ENCODE measurements at regions not wholly inside any gene's neighbourhood (a gene's known extent, or its start where the extent isn't known, plus 50 kb on each side); places are given as distances from the start of the nearest gene placed in this dataset.

GRCh38 chr10:36479073-36479472 lies 646.3 kb upstream of the ANKRD30A start:
- Histone ChIP-seq H3K4me1 (ENCODE audit: control insufficient read depth in 2 of 2, insufficient read depth in 2 of 2, low read length in 2 of 2) (no peaks in the 10 kb centered on the region), H3K27ac (ENCODE audit: low read depth in 2 of 2, low read length in 2 of 2) (no peak overlapping the region), H3K4me3 (ENCODE audit: low read length in 2 of 2) (no peak overlapping the region), H3K9me3 (ENCODE audit: control insufficient read depth in 2 of 2, low read length in 2 of 2) (no peaks in the 10 kb centered on the region), H3K9ac (ENCODE audit: low read depth in 1 of 2, low read length in 2 of 2) (no peak overlapping the region), H3K36me3 (ENCODE audit: control insufficient read depth in 2 of 2, insufficient read depth in 2 of 2, low read length in 2 of 2) (no peaks in the 10 kb centered on the region), H3K27me3 (ENCODE audit: control insufficient read depth in 2 of 2, insufficient read depth in 2 of 2, low read length in 2 of 2) (no peaks in the 10 kb centered on the region)

GRCh38 chr10:36476399-36476798 lies 649.0 kb upstream of the ANKRD30A start:
- no peaks in the 10 kb centered on the region for H3K36me3 ChIP-seq (ENCODE audit: control insufficient read depth in 2 of 2, insufficient read depth in 2 of 2, low read length in 2 of 2)
- no peaks in the 10 kb centered on the region for H3K27me3 ChIP-seq (ENCODE audit: control insufficient read depth in 2 of 2, insufficient read depth in 2 of 2, low read length in 2 of 2)
- no peaks in the 10 kb centered on the region for H3K4me1 ChIP-seq (ENCODE audit: control insufficient read depth in 2 of 2, insufficient read depth in 2 of 2, low read length in 2 of 2)
- H3K9me3 ChIP-seq (ENCODE audit: control insufficient read depth in 2 of 2, low read length in 2 of 2): no peaks in the 10 kb centered on the region
- H3K4me3 ChIP-seq (ENCODE audit: low read length in 2 of 2): no peak overlapping the region
- no peak overlapping the region for H3K9ac ChIP-seq (ENCODE audit: low read depth in 1 of 2, low read length in 2 of 2)
- H3K27ac ChIP-seq (ENCODE audit: low read depth in 2 of 2, low read length in 2 of 2): no peak overlapping the region

GRCh38 chr10:36475746-36476145 lies 649.7 kb upstream of the ANKRD30A start:
- H3K36me3 ChIP-seq (ENCODE audit: control insufficient read depth in 2 of 2, insufficient read depth in 2 of 2, low read length in 2 of 2): no peaks in the 10 kb centered on the region

GRCh38 chr10:36474456-36474855 lies 650.9 kb upstream of the ANKRD30A start:
- Histone ChIP-seq H3K27me3 (ENCODE audit: control insufficient read depth in 2 of 2, insufficient read depth in 2 of 2, low read length in 2 of 2) (no peaks in the 10 kb centered on the region), H3K4me3 (ENCODE audit: low read length in 2 of 2) (no peak overlapping the region), H3K9me3 (ENCODE audit: control insufficient read depth in 2 of 2, low read length in 2 of 2) (no peaks in the 10 kb centered on the region), H3K27ac (ENCODE audit: low read depth in 2 of 2, low read length in 2 of 2) (no peak overlapping the region), H3K9ac (ENCODE audit: low read depth in 1 of 2, low read length in 2 of 2) (no peak overlapping the region), H3K36me3 (ENCODE audit: control insufficient read depth in 2 of 2, insufficient read depth in 2 of 2, low read length in 2 of 2) (no peaks in the 10 kb centered on the region), H3K4me1 (ENCODE audit: control insufficient read depth in 2 of 2, insufficient read depth in 2 of 2, low read length in 2 of 2) (no peaks in the 10 kb centered on the region)

More at GRCh38 chr10:36475746-36476145, 649.7 kb upstream of the ANKRD30A start:
- Histone ChIP-seq H3K27ac (ENCODE audit: low read depth in 2 of 2, low read length in 2 of 2) (no peak overlapping the region), H3K9ac (ENCODE audit: low read depth in 1 of 2, low read length in 2 of 2) (no peak overlapping the region), H3K9me3 (ENCODE audit: control insufficient read depth in 2 of 2, low read length in 2 of 2) (no peaks in the 10 kb centered on the region), H3K27me3 (ENCODE audit: control insufficient read depth in 2 of 2, insufficient read depth in 2 of 2, low read length in 2 of 2) (no peaks in the 10 kb centered on the region), H3K4me1 (ENCODE audit: control insufficient read depth in 2 of 2, insufficient read depth in 2 of 2, low read length in 2 of 2) (no peaks in the 10 kb centered on the region), H3K4me3 (ENCODE audit: low read length in 2 of 2) (no peak overlapping the region)

GRCh38 chr10:36473122-36473521 lies 652.3 kb upstream of the ANKRD30A start:
- H3K4me3 ChIP-seq (ENCODE audit: low read length in 2 of 2): no peak overlapping the region

GRCh38 chr10:36469585-36469984 lies 655.8 kb upstream of the ANKRD30A start:
- Histone ChIP-seq H3K36me3 (ENCODE audit: control insufficient read depth in 2 of 2, insufficient read depth in 2 of 2, low read length in 2 of 2) (no peaks in the 10 kb centered on the region), H3K4me1 (ENCODE audit: control insufficient read depth in 2 of 2, insufficient read depth in 2 of 2, low read length in 2 of 2) (no peaks in the 10 kb centered on the region), H3K9ac (ENCODE audit: low read depth in 1 of 2, low read length in 2 of 2) (no peak overlapping the region), H3K9me3 (ENCODE audit: control insufficient read depth in 2 of 2, low read length in 2 of 2) (no peaks in the 10 kb centered on the region), H3K27me3 (ENCODE audit: control insufficient read depth in 2 of 2, insufficient read depth in 2 of 2, low read length in 2 of 2) (no peaks in the 10 kb centered on the region), H3K27ac (ENCODE audit: low read depth in 2 of 2, low read length in 2 of 2) (no peak overlapping the region), H3K4me3 (ENCODE audit: low read length in 2 of 2) (no peak overlapping the region)

More at GRCh38 chr10:36473122-36473521, 652.3 kb upstream of the ANKRD30A start:
- Histone ChIP-seq H3K4me1 (ENCODE audit: control insufficient read depth in 2 of 2, insufficient read depth in 2 of 2, low read length in 2 of 2) (no peaks in the 10 kb centered on the region), H3K9ac (ENCODE audit: low read depth in 1 of 2, low read length in 2 of 2) (no peak overlapping the region), H3K27me3 (ENCODE audit: control insufficient read depth in 2 of 2, insufficient read depth in 2 of 2, low read length in 2 of 2) (no peaks in the 10 kb centered on the region), H3K36me3 (ENCODE audit: control insufficient read depth in 2 of 2, insufficient read depth in 2 of 2, low read length in 2 of 2) (no peaks in the 10 kb centered on the region), H3K9me3 (ENCODE audit: control insufficient read depth in 2 of 2, low read length in 2 of 2) (no peaks in the 10 kb centered on the region), H3K27ac (ENCODE audit: low read depth in 2 of 2, low read length in 2 of 2) (no peak overlapping the region)

- H3K4me1 ChIP-seq (ENCODE audit: control insufficient read depth in 2 of 2, insufficient read depth in 2 of 2, low read length in 2 of 2): no peaks in the 10 kb centered on the region
- H3K4me3 ChIP-seq (ENCODE audit: low read length in 2 of 2): no peak overlapping the region
- no peaks in the 10 kb centered on the region for H3K36me3 ChIP-seq (ENCODE audit: control insufficient read depth in 2 of 2, insufficient read depth in 2 of 2, low read length in 2 of 2)
- H3K27me3 ChIP-seq (ENCODE audit: control insufficient read depth in 2 of 2, insufficient read depth in 2 of 2, low read length in 2 of 2): no peaks in the 10 kb centered on the region
- H3K9me3 ChIP-seq (ENCODE audit: control insufficient read depth in 2 of 2, low read length in 2 of 2): no peaks in the 10 kb centered on the region
- no peak overlapping the region for H3K27ac ChIP-seq (ENCODE audit: low read depth in 2 of 2, low read length in 2 of 2)
- H3K9ac ChIP-seq (ENCODE audit: low read depth in 1 of 2, low read length in 2 of 2): no peak overlapping the region
These were observed 656.8 kb upstream of the ANKRD30A start for GRCh38 chr10:36468620-36469019.

- H3K36me3 ChIP-seq (ENCODE audit: control insufficient read depth in 2 of 2, insufficient read depth in 2 of 2, low read length in 2 of 2): no peaks in the 10 kb centered on the region
- H3K4me3 ChIP-seq (ENCODE audit: low read length in 2 of 2): no peak overlapping the region
- no peak overlapping the region for H3K27ac ChIP-seq (ENCODE audit: low read depth in 2 of 2, low read length in 2 of 2)
- no peaks in the 10 kb centered on the region for H3K4me1 ChIP-seq (ENCODE audit: control insufficient read depth in 2 of 2, insufficient read depth in 2 of 2, low read length in 2 of 2)
- H3K9me3 ChIP-seq (ENCODE audit: control insufficient read depth in 2 of 2, low read length in 2 of 2): no peaks in the 10 kb centered on the region
- no peaks in the 10 kb centered on the region for H3K27me3 ChIP-seq (ENCODE audit: control insufficient read depth in 2 of 2, insufficient read depth in 2 of 2, low read length in 2 of 2)
- no peak overlapping the region for H3K9ac ChIP-seq (ENCODE audit: low read depth in 1 of 2, low read length in 2 of 2)
These were observed 659.6 kb upstream of the ANKRD30A start for GRCh38 chr10:36465604-36466379.

GRCh38 chr10:36464291-36464690 lies 661.1 kb upstream of the ANKRD30A start:
- Histone ChIP-seq H3K27me3 (ENCODE audit: control insufficient read depth in 2 of 2, insufficient read depth in 2 of 2, low read length in 2 of 2) (no peaks in the 10 kb centered on the region), H3K27ac (ENCODE audit: low read depth in 2 of 2, low read length in 2 of 2) (no peak overlapping the region), H3K9me3 (ENCODE audit: control insufficient read depth in 2 of 2, low read length in 2 of 2) (no peaks in the 10 kb centered on the region), H3K4me1 (ENCODE audit: control insufficient read depth in 2 of 2, insufficient read depth in 2 of 2, low read length in 2 of 2) (no peaks in the 10 kb centered on the region), H3K9ac (ENCODE audit: low read depth in 1 of 2, low read length in 2 of 2) (no peak overlapping the region), H3K36me3 (ENCODE audit: control insufficient read depth in 2 of 2, insufficient read depth in 2 of 2, low read length in 2 of 2) (no peaks in the 10 kb centered on the region), H3K4me3 (ENCODE audit: low read length in 2 of 2) (no peak overlapping the region)

GRCh38 chr10:36463390-36463789 lies 662.0 kb upstream of the ANKRD30A start:
- Histone ChIP-seq H3K4me3 (ENCODE audit: low read length in 2 of 2) (no peak overlapping the region), H3K9me3 (ENCODE audit: control insufficient read depth in 2 of 2, low read length in 2 of 2) (no peaks in the 10 kb centered on the region), H3K9ac (ENCODE audit: low read depth in 1 of 2, low read length in 2 of 2) (no peak overlapping the region), H3K36me3 (ENCODE audit: control insufficient read depth in 2 of 2, insufficient read depth in 2 of 2, low read length in 2 of 2) (no peaks in the 10 kb centered on the region), H3K27ac (ENCODE audit: low read depth in 2 of 2, low read length in 2 of 2) (no peak overlapping the region), H3K27me3 (ENCODE audit: control insufficient read depth in 2 of 2, insufficient read depth in 2 of 2, low read length in 2 of 2) (no peaks in the 10 kb centered on the region), H3K4me1 (ENCODE audit: control insufficient read depth in 2 of 2, insufficient read depth in 2 of 2, low read length in 2 of 2) (no peaks in the 10 kb centered on the region)
